ENCODE measurements at regions not wholly inside any gene's neighbourhood (a gene's known extent, or its start where the extent isn't known, plus 50 kb on each side); places are given as distances from the start of the nearest gene placed in this dataset.
"Not testable (repeated sequence)": the region's sequence is repeated elsewhere in the genome, so short reads cannot be mapped to it uniquely, and the experiment has no call there.

DNA sequence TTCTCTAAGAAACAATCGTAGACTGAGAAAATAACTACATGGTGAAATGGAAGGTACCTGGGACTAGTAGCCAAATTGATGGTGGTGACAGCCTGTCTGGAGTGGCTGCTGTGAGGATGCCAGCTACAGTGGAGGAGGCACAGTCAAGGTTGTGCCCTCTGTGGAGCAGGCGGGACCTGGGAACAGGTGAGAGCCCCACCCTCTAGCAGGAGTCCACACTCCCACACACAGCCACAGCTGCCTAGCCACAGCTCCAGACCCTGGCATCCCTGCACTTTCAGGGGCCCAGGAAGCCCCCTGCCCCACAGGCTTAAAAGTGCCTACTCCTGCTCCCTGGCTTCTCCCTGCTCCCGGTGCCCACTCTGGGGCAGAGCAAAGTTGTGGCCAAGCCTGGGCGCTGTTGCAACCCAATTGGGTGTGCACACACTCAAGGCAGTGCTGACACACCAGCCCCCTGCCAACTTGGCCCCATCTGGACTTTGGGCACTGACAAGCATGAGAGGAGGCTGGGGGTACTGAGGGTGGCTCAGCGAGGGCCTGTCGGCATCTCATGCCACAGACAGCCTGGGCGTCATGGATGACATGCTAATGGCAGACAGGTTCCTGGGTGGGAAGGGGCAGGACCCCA, 548.7 kb downstream of the TBC1D32 start:
- DNase-seq: no peak

DNA sequence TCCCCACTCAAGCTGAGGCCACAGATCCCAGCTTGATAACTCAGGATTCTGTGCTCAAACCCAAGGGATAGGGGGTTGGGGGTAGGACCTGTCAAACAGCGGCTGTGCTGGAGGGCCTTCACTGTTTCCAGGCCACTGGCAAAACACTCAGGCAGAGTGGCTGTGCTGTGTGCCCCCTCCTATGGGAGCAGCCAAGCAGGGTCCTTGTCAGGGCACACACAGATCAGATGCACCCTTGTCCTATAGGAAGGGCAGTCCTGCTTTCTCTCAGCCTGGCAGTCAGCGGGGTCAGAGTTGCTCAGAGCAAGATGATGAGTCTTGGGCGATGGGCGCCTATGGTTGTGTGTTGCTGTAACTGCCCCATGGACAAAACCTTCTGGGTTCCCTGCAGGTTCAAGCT, 554.8 kb downstream of the TBC1D32 start:
- no peak for DNase-seq

GRCh38 chr6:120775698-120776097, 558.6 kb downstream of the TBC1D32 start:
- DNase-seq: no peak

- no peak for DNase-seq
Measured at GRCh38 chr6:120774275-120774674, 560.0 kb downstream of the TBC1D32 start.

- DNase-seq: no peak
Measured at GRCh38 chr6:120771019-120771418, 563.3 kb downstream of the TBC1D32 start.

- no peak for DNase-seq
Measured at GRCh38 chr6:120764312-120764711, 570.0 kb downstream of the TBC1D32 start.

- no peak for DNase-seq
Measured at GRCh38 chr6:120759570-120759969, 574.7 kb downstream of the TBC1D32 start.

DNA sequence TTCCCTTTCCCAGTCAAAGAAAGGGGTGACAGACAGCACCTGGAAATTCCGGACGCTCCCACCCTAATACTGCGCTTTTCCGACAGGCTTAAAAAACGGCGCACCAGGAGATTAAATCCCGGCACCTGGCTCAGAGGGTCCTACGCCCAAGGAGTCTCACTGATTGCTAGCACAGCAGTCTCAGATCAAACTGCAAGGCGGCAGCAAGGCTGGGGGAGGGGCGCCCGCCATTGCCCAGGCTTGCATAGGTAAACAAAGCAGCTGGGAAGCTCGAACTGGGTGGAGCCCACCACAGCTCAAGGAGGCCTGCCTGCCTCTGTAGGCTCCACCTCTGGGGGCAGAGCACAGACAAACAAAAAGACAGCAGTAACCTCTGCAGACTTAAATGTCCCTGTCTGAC, 585.7 kb downstream of the TBC1D32 start:
- not testable (repeated sequence) for DNase-seq

GRCh38 chr6:120736740-120737139, 597.5 kb downstream of the TBC1D32 start:
- DNase-seq: no peak

- DNase-seq: no peak
Measured at GRCh38 chr6:120735641-120736040, 598.6 kb downstream of the TBC1D32 start.

DNA sequence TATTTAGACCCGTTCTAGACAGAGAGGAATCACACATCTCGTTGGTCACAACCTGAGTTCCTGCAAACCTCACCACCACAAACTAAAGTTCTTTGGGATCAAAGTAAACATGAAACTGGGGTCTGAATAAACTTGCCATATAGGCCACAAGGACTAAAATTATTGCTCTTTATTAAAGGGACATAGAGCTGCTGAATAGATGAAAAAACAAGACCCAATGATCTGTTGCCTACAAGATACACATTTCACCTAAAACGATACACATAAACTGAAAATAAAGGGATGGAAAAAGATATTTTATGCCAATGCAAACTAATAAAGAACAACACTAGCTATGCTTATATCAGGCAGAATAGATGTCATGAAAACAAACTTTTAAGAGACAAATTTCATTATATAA, 623.0 kb downstream of the TBC1D32 start:
- no peak for DNase-seq

DNA sequence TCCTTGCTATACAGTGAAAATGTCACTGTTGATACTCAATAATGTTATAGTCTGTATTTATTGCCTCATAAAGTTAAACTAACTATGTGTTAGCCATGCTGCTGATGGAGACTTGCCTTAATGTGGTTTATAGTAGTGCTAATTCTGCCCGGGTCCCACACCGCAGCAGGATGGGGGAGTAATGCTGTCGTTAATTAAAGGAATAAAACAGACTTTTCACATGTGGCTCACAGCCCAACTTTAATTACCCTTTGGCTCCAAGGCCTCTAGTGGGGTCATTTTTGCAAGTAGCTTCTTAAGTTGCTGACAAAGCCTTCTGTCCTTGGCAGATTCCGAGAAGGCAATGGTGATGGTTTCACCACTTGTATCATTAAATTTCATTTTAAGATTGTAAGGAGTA, 634.3 kb downstream of the TBC1D32 start:
- no peak for DNase-seq

GRCh38 chr6:120686492-120686891, 647.8 kb downstream of the TBC1D32 start:
- no peak for DNase-seq

DNA sequence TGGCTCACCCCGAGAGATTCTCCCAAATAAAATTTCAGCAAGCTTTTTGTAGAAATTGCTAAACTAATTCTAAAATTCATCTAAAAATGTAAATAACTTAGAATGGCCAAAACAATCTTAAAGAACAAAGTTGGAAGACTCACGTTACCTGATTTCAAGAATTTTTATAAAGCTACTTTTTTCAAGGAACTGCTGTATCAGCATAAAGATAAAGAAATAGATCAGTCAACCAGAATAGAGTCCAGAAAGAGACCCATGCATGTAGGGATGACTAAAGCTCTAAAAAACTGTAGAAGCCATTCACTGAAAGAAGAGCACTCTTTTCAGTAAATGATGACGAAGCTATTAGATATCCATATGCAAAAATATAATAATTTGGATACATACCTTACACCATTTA, 652.1 kb downstream of the TBC1D32 start:
- DNase-seq: no peak

GRCh38 chr6:120681204-120681603, 653.1 kb downstream of the TBC1D32 start:
- no peak for DNase-seq

GRCh38 chr6:120675886-120676285, 658.4 kb downstream of the TBC1D32 start:
- no peak for DNase-seq

- DNase-seq: no peak
Measured at GRCh38 chr6:120671519-120671918, 662.8 kb downstream of the TBC1D32 start.

GRCh38 chr6:120652506-120652905, 681.8 kb downstream of the TBC1D32 start:
- no peak for DNase-seq

- no peak for DNase-seq
Measured at GRCh38 chr6:120648713-120649112, 685.6 kb downstream of the TBC1D32 start.

DNA sequence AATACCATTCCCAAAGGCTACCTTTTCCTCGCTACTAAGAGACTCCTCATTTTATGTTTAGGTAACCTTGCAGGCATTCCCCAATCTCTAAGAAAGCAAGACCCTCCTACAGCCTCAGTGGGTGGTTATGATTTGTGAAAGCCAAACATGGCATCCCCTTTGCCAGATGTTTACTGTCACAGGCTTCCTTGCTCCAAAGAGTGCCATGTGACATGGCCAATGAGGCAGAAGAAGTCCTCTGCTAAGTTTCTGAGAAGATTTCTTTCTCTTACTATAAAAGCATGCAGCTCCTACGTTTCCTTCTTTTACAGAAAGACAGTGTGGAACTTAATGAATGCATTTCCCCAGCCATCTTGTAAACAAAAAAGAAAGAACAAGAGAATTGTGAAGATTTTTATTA, 688.2 kb downstream of the TBC1D32 start:
- DNase-seq: no peak

- DNase-seq: no peak
Measured at GRCh38 chr6:120632975-120633374, 701.3 kb downstream of the TBC1D32 start.

- DNase-seq: no peak
Measured at GRCh38 chr6:120627612-120628011, 706.7 kb downstream of the TBC1D32 start.

DNA sequence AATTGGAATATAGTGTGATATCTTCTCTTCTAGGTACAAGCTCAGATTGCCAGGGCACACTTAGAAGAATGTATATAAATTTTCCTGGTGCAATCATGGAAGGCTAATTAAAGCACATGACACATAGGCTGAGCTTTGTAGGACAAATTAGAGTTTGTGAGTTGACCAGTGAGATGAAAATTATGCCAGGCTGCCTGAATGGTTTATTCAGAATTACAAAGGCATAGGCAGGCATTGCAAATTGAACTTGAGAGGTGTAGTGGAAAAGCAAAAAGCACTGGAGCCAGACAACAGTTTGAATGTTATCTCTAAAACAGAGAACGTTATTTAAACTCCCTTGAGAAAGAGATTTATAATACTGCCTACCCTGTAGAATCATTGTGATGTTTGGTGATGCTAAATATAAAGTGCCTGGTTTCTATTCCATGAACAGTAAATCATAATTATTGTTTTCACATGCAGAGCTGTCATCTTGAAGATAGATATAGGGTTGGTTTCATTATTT, 712.1 kb downstream of the TBC1D32 start:
- DNase-seq: no peak

- no peak for DNase-seq
Measured at GRCh38 chr6:120620900-120621299, 713.4 kb downstream of the TBC1D32 start.

DNA sequence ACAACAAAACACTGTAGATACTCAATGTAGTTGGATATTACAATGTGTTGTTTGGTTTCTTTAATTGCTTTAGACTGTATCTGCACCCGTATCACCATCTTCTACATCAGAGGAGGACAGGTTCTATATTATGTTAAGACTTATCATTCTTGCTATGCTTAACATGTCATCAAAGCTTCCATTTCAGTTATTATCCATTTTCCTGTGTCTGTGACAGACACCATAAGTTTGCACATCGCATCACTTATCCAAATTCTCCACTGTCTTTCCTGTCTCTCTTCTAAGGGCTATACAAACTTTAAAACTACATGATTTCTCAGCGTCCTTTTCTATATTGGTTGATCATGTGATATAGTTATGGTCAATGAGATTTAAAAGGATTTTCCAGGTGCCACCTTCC, 719.0 kb downstream of the TBC1D32 start:
- no peak for DNase-seq

Data from inflammatory macrophage treated with lipopolysaccharide for 4 hours (primary cell).